IMR-90 (cell line): ENCODE measurements at regions not wholly inside any gene's neighbourhood (a gene's known extent, or its start where the extent isn't known, plus 50 kb on each side); places are given as distances from the start of the nearest gene placed in this dataset.

Experiments
- ATAC-seq: fragments of 200-7000 bp; cut with Tn5 transposase; 2 replicates; pipeline ENCODE4 v1.9.1; 2020; ENCODE audit warnings: low read depth, mild to moderate bottlenecking, moderate library complexity
- BruUV-seq: library from RNA; stranded (reverse); fragments of 400-500 nt; replicated peaks from 2 replicates; lab custom pipeline; 2021; lab: Mats Ljungman, UMichigan
- CTCF ChIA-PET: fragments of 300-600 bp; formaldehyde crosslinking; extraction: SDS; loops from one replicate; lab custom pipeline; 2021; ENCODE audit warnings: antibody characterized with exemption; lab: Yijun Ruan, JAX
- POLR2A ChIA-PET: fragments of 300-600 bp; sonication (Branson Sonifier 250); formaldehyde crosslinking; loops from one replicate; lab custom pipeline; 2022; ENCODE audit warnings: antibody characterized with exemption; ENCODE audit not compliant: unreplicated experiment; lab: Charles Lee
- DNase-seq: peaks from one replicate; pipeline ENCODE4 v3.0.0; 2013
- H2AFZ ChIP-seq: replicated peaks from 2 replicates; pipeline ENCODE3; 2013; ENCODE audit warnings: low read length, mild to moderate bottlenecking; ENCODE audit not compliant: poor library complexity
- H2AK5ac ChIP-seq: 2 replicates; pipeline ENCODE4 v1.6.1; 2013; ENCODE audit warnings: low read depth, low read length, inconsistent platforms
- H2AK9ac ChIP-seq: replicated peaks from 2 replicates; pipeline ENCODE3; 2013; ENCODE audit warnings: mild to moderate bottlenecking, low read depth, low read length, moderate library complexity; ENCODE audit not compliant: poor library complexity
- H2BK120ac ChIP-seq: 2 replicates; pipeline ENCODE4 v1.6.1; 2013; ENCODE audit warnings: low read depth, low read length, inconsistent platforms
- H2BK15ac ChIP-seq: 3 replicates; pipeline ENCODE4 v1.6.1; 2013; ENCODE audit warnings: low read depth, low read length, inconsistent platforms
- H2BK20ac ChIP-seq: 2 replicates; pipeline ENCODE4 v1.6.1; 2013; ENCODE audit warnings: low read depth, mild to moderate bottlenecking, inconsistent platforms, low read length, moderate library complexity
- H2BK5ac ChIP-seq: 2 replicates; pipeline ENCODE4 v1.6.1; 2013; ENCODE audit warnings: mild to moderate bottlenecking, low read depth, low read length, inconsistent platforms; ENCODE audit not compliant: poor library complexity, severe bottlenecking
- H3K14ac ChIP-seq: replicated peaks from 2 replicates; pipeline ENCODE4 v1.6.1; 2013; ENCODE audit warnings: low read depth, low read length, inconsistent platforms
- H3K18ac ChIP-seq: 2 replicates; pipeline ENCODE4 v1.6.1; 2013; ENCODE audit warnings: low read depth, low read length, control low read depth
- H3K23ac ChIP-seq: 2 replicates; pipeline ENCODE4 v1.6.1; 2013; ENCODE audit warnings: low read depth, low read length, inconsistent platforms
- H3K27ac ChIP-seq: 2 replicates; pipeline ENCODE4 v1.5.1; 2013; ENCODE audit warnings: mild to moderate bottlenecking, control low read depth, low read length; ENCODE audit not compliant: insufficient read depth
- H3K27me3 ChIP-seq: 2 replicates; pipeline ENCODE4 v1.6.1; 2013; ENCODE audit warnings: low read length; ENCODE audit not compliant: control insufficient read depth, insufficient read depth
- H3K36me3 ChIP-seq: 2 replicates; pipeline ENCODE4 v1.6.1; 2013; ENCODE audit warnings: low read length, mixed read lengths; ENCODE audit not compliant: control insufficient read depth, insufficient read depth
- H3K4ac ChIP-seq: 2 replicates; pipeline ENCODE4 v1.6.1; 2013; ENCODE audit warnings: low read depth, low read length, inconsistent platforms
- H3K4me1 ChIP-seq: 2 replicates; pipeline ENCODE4 v1.6.1; 2013; ENCODE audit warnings: low read length, mixed read lengths; ENCODE audit not compliant: control insufficient read depth, insufficient read depth
- H3K4me2 ChIP-seq: 2 replicates; pipeline ENCODE4 v1.6.1; 2013; ENCODE audit warnings: low read depth, mild to moderate bottlenecking, control low read depth, low read length, moderate library complexity
- H3K4me3 ChIP-seq: 2 replicates; pipeline ENCODE4 v1.5.1; 2013; ENCODE audit warnings: low read depth, mild to moderate bottlenecking, control low read depth, low read length, moderate library complexity; ENCODE audit not compliant: insufficient read depth
- H3K56ac ChIP-seq: 2 replicates; pipeline ENCODE4 v1.6.1; 2013; ENCODE audit warnings: low read length, inconsistent platforms; ENCODE audit not compliant: insufficient read depth; ENCODE audit errors: extremely low read depth
- H3K79me1 ChIP-seq, 2 experiments: 2 replicates each; pipeline ENCODE4 v1.6.1; 2013; ENCODE audit warnings: low read length in 2 of 2, inconsistent platforms in 1 of 2, low read depth in 1 of 2
- H3K9ac ChIP-seq: 2 replicates; pipeline ENCODE4 v1.6.1; 2013; ENCODE audit warnings: low read depth, low read length, control low read depth
- H3K9me1 ChIP-seq: 2 replicates; pipeline ENCODE4 v1.6.1; 2013; ENCODE audit warnings: low read length, inconsistent platforms; ENCODE audit not compliant: insufficient read depth
- H3K9me3 ChIP-seq: 2 replicates; pipeline ENCODE4 v1.6.1; 2013; ENCODE audit warnings: low read length; ENCODE audit not compliant: control insufficient read depth, insufficient read depth
- H4K20me1 ChIP-seq: 2 replicates; pipeline ENCODE4 v1.6.1; 2013; ENCODE audit warnings: low read length, inconsistent platforms; ENCODE audit not compliant: insufficient read depth
- H4K5ac ChIP-seq: 2 replicates; pipeline ENCODE4 v1.6.1; 2013; ENCODE audit warnings: mild to moderate bottlenecking, low read depth, low read length, control low read depth
- H4K8ac ChIP-seq, 2 experiments: 2 replicates each; pipeline ENCODE4 v1.6.1; 2013; ENCODE audit warnings: low read depth in 2 of 2, low read length in 2 of 2, control low read depth in 1 of 2, inconsistent platforms in 1 of 2
- H4K91ac ChIP-seq: 2 replicates; pipeline ENCODE4 v1.6.1; 2013; ENCODE audit warnings: low read depth, low read length, inconsistent platforms; ENCODE audit not compliant: insufficient read depth
- BHLHE40 ChIP-seq: fragments of 150-350 bp; IDR thresholded peaks from 2 replicates; pipeline ENCODE4 v1.6.1; 2016; ENCODE audit warnings: mild to moderate bottlenecking, low read depth, low read length
- CHD1 ChIP-seq: IDR thresholded peaks from 2 replicates; pipeline ENCODE4 v1.6.1; 2012; ENCODE audit warnings: low read depth, low read length, improper control_type of control experiment
- ELK1 ChIP-seq: fragments of 150-350 bp; IDR thresholded peaks from 2 replicates; pipeline ENCODE4 v1.6.1; 2016; ENCODE audit warnings: low read depth, mild to moderate bottlenecking, low read length, moderate library complexity, borderline replicate concordance
- FOS ChIP-seq: fragments of 150-350 bp; IDR thresholded peaks from 2 replicates; pipeline ENCODE4 v1.6.1; 2016; ENCODE audit warnings: low read depth, low read length
- MAFK ChIP-seq: IDR thresholded peaks from 2 replicates; pipeline ENCODE4 v1.6.1; 2012; ENCODE audit warnings: low read depth, low read length, improper control_type of control experiment
- MXI1 ChIP-seq: IDR thresholded peaks from 2 replicates; pipeline ENCODE4 v1.6.1; 2012; ENCODE audit warnings: low read depth, mild to moderate bottlenecking, low read length, moderate library complexity, borderline replicate concordance
- NFE2L2 ChIP-seq: fragments of 150-350 bp; IDR thresholded peaks from 2 replicates; pipeline ENCODE4 v1.6.1; 2016; ENCODE audit warnings: low read depth, mild to moderate bottlenecking, low read length
- POLR2A ChIP-seq: IDR thresholded peaks from 2 replicates; pipeline ENCODE4 v1.6.1; 2012; ENCODE audit warnings: mild to moderate bottlenecking, low read depth, low read length
- RAD21 ChIP-seq: IDR thresholded peaks from 2 replicates; pipeline ENCODE4 v1.6.1; 2012; ENCODE audit warnings: low read length, improper control_type of control experiment
- RCOR1 ChIP-seq: IDR thresholded peaks from 2 replicates; pipeline ENCODE4 v1.6.1; 2012; ENCODE audit warnings: mild to moderate bottlenecking, low read length, improper control_type of control experiment; ENCODE audit not compliant: insufficient replicate concordance
- RFX5 ChIP-seq: IDR thresholded peaks from 2 replicates; pipeline ENCODE4 v1.8.0; 2012; ENCODE audit warnings: low read depth, mild to moderate bottlenecking, low read length, moderate library complexity
- SMC3 ChIP-seq: fragments of 150-350 bp; IDR thresholded peaks from 2 replicates; pipeline ENCODE4 v1.6.1; 2016; ENCODE audit warnings: low read depth, mild to moderate bottlenecking, antibody characterized with exemption, low read length, moderate library complexity
- USF2 ChIP-seq: fragments of 150-350 bp; IDR thresholded peaks from 2 replicates; pipeline ENCODE4 v1.6.1; 2017; ENCODE audit warnings: mild to moderate bottlenecking, antibody characterized with exemption, low read length, low read depth
- WGBS, 2 experiments: methylation state at CpG; one replicate each; pipeline versions ENCODE4 v1.1.5 to v1.1.7; 2013; ENCODE audit warnings: missing lambda C conversion rate in 2 of 2; ENCODE audit not compliant: insufficient read length in 1 of 2; ENCODE audit errors: extremely low coverage in 2 of 2; 5-methylcytosine and 5-hydroxymethylcytosine counted together
- dilution Hi-C: fragments of 300-500 bp; cut with HindIII; formaldehyde crosslinking; loops from one replicate; pipeline ENCODE4 v1.14.3; 2018; ENCODE audit warnings: low sequenced_read_pairs; ENCODE audit not compliant: unreplicated experiment
- in situ Hi-C: fragments of 300-500 bp; cut with MboI; formaldehyde crosslinking; loops from 3 replicates; pipeline ENCODE4 v1.14.3; 2019; ENCODE audit warnings: low sequenced_read_pairs, inconsistent platforms, mixed read lengths
- intact Hi-C: fragments of 100-400 bp; cut with micrococcal nuclease; formaldehyde crosslinking; loops from 2 replicates; pipeline ENCODE4 v1.10.0; 2022

GRCh38 chr10:7053195-7053594 lies 357.6 kb downstream of the SFMBT2 start:
- no peak overlapping the region for H2AK9ac ChIP-seq
- in situ Hi-C loops, result no loop called here
- no peak for TF ChIP-seq USF2
- no peak for TF ChIP-seq RCOR1
- no peak for TF ChIP-seq ELK1
- TF ChIP-seq RFX5, result no peak
- no peak for TF ChIP-seq BHLHE40
- no peak for TF ChIP-seq MXI1
- TF ChIP-seq NFE2L2, result no peak
- no peak for TF ChIP-seq MAFK
- TF ChIP-seq RAD21, result no peak
- no peak for TF ChIP-seq FOS
- no peak for TF ChIP-seq SMC3
- no peak for TF ChIP-seq POLR2A
- TF ChIP-seq CHD1, result no peak
- H3K4me2 ChIP-seq, result no peak overlapping the region
- intact Hi-C loops, result no loop called here
- H2BK5ac ChIP-seq, result no peak overlapping the region
- ChIA-PET CTCF (no interaction called here), POLR2A (no interaction called here)
- no peak overlapping the region for H3K9ac ChIP-seq
- H3K4ac ChIP-seq, result no peak overlapping the region
- dilution Hi-C loops, result no loop called here
- no peaks in the 10 kb centered on the region for H4K20me1 ChIP-seq
- no peak overlapping the region for H3K14ac ChIP-seq
- no peak overlapping the region for H2BK120ac ChIP-seq
- H3K23ac ChIP-seq, result no peak overlapping the region
- H4K91ac ChIP-seq, result no peak overlapping the region
- no peak overlapping the region for H2AK5ac ChIP-seq
- no peak overlapping the region for H3K18ac ChIP-seq
- DNase-seq (no peak), ATAC-seq (no peak)
- 61% methylated on average over 3 of the region's 3 CpGs; no CpG with 5 or more reads in 1 of the 2 experiments for WGBS, 2 experiments
- H3K36me3 ChIP-seq, result no peaks in the 10 kb centered on the region
- no peaks in the 10 kb centered on the region for H3K9me3 ChIP-seq
- no peak overlapping the region for H4K8ac ChIP-seq
- H3K4me3 ChIP-seq, result no peak overlapping the region
- H3K27me3 ChIP-seq, result no peaks in the 10 kb centered on the region
- H4K5ac ChIP-seq, result no peak overlapping the region
- no TSS peak for BruUV-seq
- no peak overlapping the region for H2AFZ ChIP-seq
- no peaks in the 10 kb centered on the region for H3K79me1 ChIP-seq
- no peak overlapping the region for H2BK20ac ChIP-seq
- H3K56ac ChIP-seq, result no peak overlapping the region
- no peak overlapping the region for H3K27ac ChIP-seq
- H2BK15ac ChIP-seq, result no peak overlapping the region
- H3K4me1 ChIP-seq, result no peaks in the 10 kb centered on the region
- no peaks in the 10 kb centered on the region for H3K9me1 ChIP-seq
